H1 (cell line): ENCODE measurements at regions not wholly inside any gene's neighbourhood (a gene's known extent, or its start where the extent isn't known, plus 50 kb on each side); places are given as distances from the start of the nearest gene placed in this dataset.

Source experiments
- CTCF ChIA-PET: fragments of 300-600 bp; sonication (Branson Sonifier 250); formaldehyde crosslinking; loops from one replicate; lab custom pipeline; 2021; ENCODE audit not compliant: partially characterized antibody; lab: Charles Lee
- POLR2A ChIA-PET: fragments of 300-600 bp; sonication (Branson Sonifier 250); formaldehyde crosslinking; loops from one replicate; lab custom pipeline; 2021; ENCODE audit warnings: inconsistent platforms; ENCODE audit not compliant: partially characterized antibody; lab: Charles Lee
- DNase-seq, 2 experiments: peaks; one replicate each; pipeline versions ENCODE4 v3.0.0 to v3.0.0-alpha.2; 2010 to 2022; ENCODE audit warnings: low spot score in 2 of 2, low read depth in 1 of 2, mixed read lengths in 1 of 2
- FAIRE-seq: peaks from 2 replicates; lab custom pipeline; 2011; peaks lifted over from hg19 to GRCh38; lab: Jason Lieb, UNC
- H2AFZ ChIP-seq: 2 replicates; pipeline ENCODE4 v1.8.1; 2012; ENCODE audit warnings: low read length, inconsistent platforms
- H2AK5ac ChIP-seq: 2 replicates; pipeline ENCODE4 v1.6.1; 2013; ENCODE audit warnings: low read depth, low read length
- H2BK120ac ChIP-seq: replicated peaks from 2 replicates; pipeline ENCODE3; 2013; ENCODE audit warnings: low read depth, low read length, inconsistent platforms
- H2BK12ac ChIP-seq: 2 replicates; pipeline ENCODE4 v1.6.1; 2013; ENCODE audit warnings: low read depth, low read length
- H2BK15ac ChIP-seq: 2 replicates; pipeline ENCODE4 v1.6.1; 2013; ENCODE audit warnings: low read length
- H2BK20ac ChIP-seq: 2 replicates; pipeline ENCODE4 v1.6.1; 2013; ENCODE audit warnings: low read length
- H2BK5ac ChIP-seq: 2 replicates; pipeline ENCODE4 v1.6.1; 2013; ENCODE audit warnings: low read depth, low read length
- H3K14ac ChIP-seq: 2 replicates; pipeline ENCODE4 v1.6.1; 2013; ENCODE audit warnings: inconsistent platforms; ENCODE audit not compliant: insufficient read length
- H3K18ac ChIP-seq: 2 replicates; pipeline ENCODE4 v1.6.1; 2013; ENCODE audit warnings: low read length; ENCODE audit errors: extremely low read depth
- H3K23ac ChIP-seq: 2 replicates; pipeline ENCODE4 v1.6.1; 2013; ENCODE audit warnings: inconsistent platforms; ENCODE audit not compliant: insufficient read length
- H3K23me2 ChIP-seq: 2 replicates; pipeline ENCODE4 v1.6.1; 2013; ENCODE audit warnings: low read depth, low read length
- H3K27ac ChIP-seq: 2 replicates; pipeline ENCODE4 v1.6.1; 2011; ENCODE audit warnings: low read depth, low read length, inconsistent platforms
- H3K27me3 ChIP-seq, 4 experiments: replicated peaks in 1 of 4; 1 replicate in 1 of 4; 2 replicates in 3 of 4; pipeline versions ENCODE4 v1.6.1 to v1.8.1; 2011 to 2013; ENCODE audit warnings: low read length in 3 of 4, mild to moderate bottlenecking in 3 of 4, inconsistent platforms in 2 of 4, mixed read lengths in 2 of 4, moderate library complexity in 1 of 4; ENCODE audit not compliant: control insufficient read depth in 3 of 4, insufficient read depth in 3 of 4; ENCODE audit errors: extremely low read depth in 1 of 4
- H3K36me3 ChIP-seq, 4 experiments: 2 replicates each; pipeline versions ENCODE4 v1.6.1 to v1.8.1; 2011 to 2013; ENCODE audit warnings: mild to moderate bottlenecking in 4 of 4, low read length in 3 of 4, moderate library complexity in 2 of 4, control low read depth in 1 of 4, inconsistent platforms in 1 of 4; ENCODE audit not compliant: insufficient read depth in 4 of 4, control insufficient read depth in 2 of 4
- H3K4ac ChIP-seq: replicated peaks from 2 replicates; pipeline ENCODE3; 2013; ENCODE audit warnings: low read length, low read depth, mixed read lengths, inconsistent platforms; ENCODE audit not compliant: insufficient read length
- H3K4me1 ChIP-seq, 4 experiments: replicated peaks in 1 of 4; 1 replicate in 1 of 4; 2 replicates in 3 of 4; pipeline versions ENCODE4 v1.6.1 to v1.8.1; 2011 to 2013; ENCODE audit warnings: low read length in 3 of 4, inconsistent platforms in 2 of 4, mixed read lengths in 1 of 4; ENCODE audit not compliant: insufficient read depth in 4 of 4, control insufficient read depth in 3 of 4
- H3K4me2 ChIP-seq, 2 experiments: 2 replicates each; pipeline versions ENCODE4 v1.6.1 to v1.8.1; 2011 to 2013; ENCODE audit warnings: low read depth in 2 of 2, low read length in 2 of 2, control low read depth in 1 of 2, inconsistent platforms in 1 of 2, mild to moderate bottlenecking in 1 of 2; ENCODE audit not compliant: insufficient read depth in 1 of 2
- H3K4me3 ChIP-seq, 4 experiments: fragments of 200-600, 300-600 bp in 1 of 4; sonication (generic), shearing (Covaris generic), sonication (Bioruptor Twin) in 1 of 4; 2 replicates each; pipeline versions ENCODE4 v1.5.1 to v1.8.1; 2011 to 2016; ENCODE audit warnings: low read length in 4 of 4, low read depth in 3 of 4, control low read depth in 2 of 4, inconsistent platforms in 2 of 4, mild to moderate bottlenecking in 2 of 4, mixed read lengths in 1 of 4, moderate library complexity in 1 of 4; ENCODE audit not compliant: insufficient read depth in 2 of 4; ENCODE audit errors: extremely low read depth in 1 of 4
- H3K56ac ChIP-seq: replicated peaks from 2 replicates; pipeline ENCODE3; 2013; ENCODE audit warnings: low read depth, mild to moderate bottlenecking, mixed read lengths, low read length, inconsistent platforms; ENCODE audit not compliant: insufficient read length
- H3K79me1 ChIP-seq: 2 replicates; pipeline ENCODE4 v1.6.1; 2013; ENCODE audit warnings: low read depth, low read length, control low read depth
- H3K79me2 ChIP-seq, 2 experiments: 2 replicates each; pipeline versions ENCODE4 v1.6.1 to v1.8.1; 2012 to 2013; ENCODE audit warnings: low read length in 2 of 2, mild to moderate bottlenecking in 2 of 2, inconsistent platforms in 1 of 2; ENCODE audit not compliant: insufficient read depth in 2 of 2, control insufficient read depth in 1 of 2
- H3K9ac ChIP-seq, 4 experiments: replicated peaks in 1 of 4; 1 replicate in 1 of 4; 2 replicates in 3 of 4; pipeline versions ENCODE4 v1.6.1 to v1.8.1; 2011 to 2013; ENCODE audit warnings: low read depth in 3 of 4, low read length in 3 of 4, control low read depth in 2 of 4, mild to moderate bottlenecking in 2 of 4, moderate library complexity in 2 of 4, inconsistent platforms in 1 of 4; ENCODE audit errors: extremely low read depth in 1 of 4
- H3K9me3 ChIP-seq, 2 experiments: 2 replicates each; pipeline versions ENCODE4 v1.6.1 to v1.8.1; 2012 to 2013; ENCODE audit warnings: mild to moderate bottlenecking in 2 of 2, moderate library complexity in 2 of 2, control low read depth in 1 of 2, inconsistent platforms in 1 of 2, low read depth in 1 of 2, low read length in 1 of 2, mixed read lengths in 1 of 2; ENCODE audit not compliant: insufficient read depth in 2 of 2
- H4K20me1 ChIP-seq, 2 experiments: replicated peaks in 1 of 2; 2 replicates each; pipeline versions ENCODE3 to v1.8.1; 2011 to 2013; ENCODE audit warnings: inconsistent platforms in 2 of 2, low read length in 2 of 2, mild to moderate bottlenecking in 1 of 2; ENCODE audit not compliant: insufficient read depth in 2 of 2, control insufficient read depth in 1 of 2
- H4K5ac ChIP-seq: 2 replicates; pipeline ENCODE4 v1.6.1; 2013; ENCODE audit warnings: low read length, low read depth, mixed read lengths, inconsistent platforms; ENCODE audit not compliant: insufficient read length
- H4K8ac ChIP-seq: 2 replicates; pipeline ENCODE4 v1.8.0; 2013; ENCODE audit warnings: mild to moderate bottlenecking, moderate library complexity, low read length, inconsistent platforms; ENCODE audit not compliant: insufficient read depth; ENCODE audit errors: extremely low read depth
- H4K91ac ChIP-seq: replicated peaks from 2 replicates; pipeline ENCODE3; 2013; ENCODE audit warnings: low read length, mixed read lengths, inconsistent platforms; ENCODE audit not compliant: insufficient read length
- ASH2L ChIP-seq: fragments of 200-600, 300-600 bp; sonication (generic); IDR thresholded peaks from one replicate; pipeline ENCODE4 v1.7.1; 2017; ENCODE audit warnings: low read length
- EP300 ChIP-seq, 2 experiments: IDR thresholded peaks; 1 replicate in 1 of 2; 2 replicates in 1 of 2; pipeline ENCODE4 v1.6.1; 2011 to 2012; ENCODE audit warnings: low read depth in 2 of 2, low read length in 2 of 2, mild to moderate bottlenecking in 2 of 2, borderline replicate concordance in 1 of 2, inconsistent platforms in 1 of 2, moderate library complexity in 1 of 2
- KDM4A ChIP-seq: IDR thresholded peaks from one replicate; pipeline ENCODE4 v1.7.1; 2012; ENCODE audit warnings: low read depth, mild to moderate bottlenecking, moderate library complexity, low read length, inconsistent platforms; ENCODE audit not compliant: severe bottlenecking
- TCF12 ChIP-seq: IDR thresholded peaks from 2 replicates; pipeline ENCODE4 v1.6.1; 2011; ENCODE audit warnings: low read depth, mild to moderate bottlenecking, low read length
- WGBS, 2 experiments: shearing (Covaris generic) in 1 of 2; methylation state at CpG; one replicate each; pipeline versions ENCODE4 v1.1.6 to v1.1.7; 2013 to 2015; ENCODE audit warnings: low lambda C conversion rate in 2 of 2, mixed read lengths in 2 of 2, inconsistent platforms in 1 of 2, low coverage in 1 of 2, missing lambda C conversion rate in 1 of 2; ENCODE audit not compliant: insufficient replicate concordance in 2 of 2, insufficient coverage in 1 of 2, insufficient read length in 1 of 2; ENCODE audit errors: extremely low coverage in 1 of 2, missing lambda C conversion rate in 1 of 2; 5-methylcytosine and 5-hydroxymethylcytosine counted together

DNA sequence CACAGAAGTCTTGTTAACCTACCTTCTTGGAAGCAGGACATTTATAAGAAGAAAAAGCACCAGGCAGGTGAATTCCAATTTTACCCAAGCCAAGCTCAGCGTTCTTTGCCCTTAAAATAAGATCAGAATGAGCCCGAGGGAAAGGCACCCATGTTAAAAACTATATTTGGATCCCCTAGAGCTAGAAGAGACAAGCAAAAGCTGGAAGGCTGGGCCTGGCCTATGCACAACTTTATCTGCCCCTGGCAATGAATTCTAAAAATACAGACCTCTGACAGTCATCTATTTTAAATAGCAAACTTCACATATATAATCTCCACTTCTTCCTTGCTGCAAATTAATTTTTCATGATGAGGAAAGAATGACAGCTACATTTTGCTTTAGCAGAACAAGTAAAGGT, 180.9 kb downstream of the FGFR2 start:
- Histone ChIP-seq H2BK120ac (no peak overlapping the region), H2BK12ac (no peak overlapping the region), H4K8ac (no peak overlapping the region), H3K4ac (no peak overlapping the region), H3K18ac (no peak overlapping the region), H2BK15ac (no peak overlapping the region), H3K56ac (no peak overlapping the region), H3K79me2 (no peaks in the 10 kb centered on the region), H4K91ac (no peak overlapping the region), H3K79me1 (no peaks in the 10 kb centered on the region), H3K9me3 (0 out of 4 replicates have a peak, but pooled peaks cover 0 to 4% of the 10 kb centered on the region in 2 experiments), H2AFZ (no peak overlapping the region), H2AK5ac (no peak overlapping the region), H3K23me2 (no peaks in the 10 kb centered on the region), H2BK5ac (no peak overlapping the region), H3K4me3 (no peak overlapping the region), H3K23ac (no peak overlapping the region), H3K36me3 (no peaks in the 10 kb centered on the region), H3K14ac (no peak overlapping the region), H3K27me3 (no peaks in the 10 kb centered on the region), H2BK20ac (no peak overlapping the region), H3K4me1 (no peaks in the 10 kb centered on the region), H4K5ac (no peak overlapping the region), H3K27ac (no peak overlapping the region), H3K4me2 (no peak overlapping the region), H4K20me1 (no peaks in the 10 kb centered on the region), H3K9ac (no peak overlapping the region)
- CTCF ChIA-PET: interaction anchor here (1.0 to 2.0 kb wide), 3 partner anchors 10 to 180 kb away, joined by 3 to 5 read pairs (median 4); no protein-coding TSS in a partner anchor
- DNase-seq (no peak), FAIRE-seq (no peak)
- TF ChIP-seq TCF12 (no peak), ASH2L (no peak), EP300 (IDR thresholded peaks at IDR 0.05; ENCODE audit: borderline replicate concordance in 1 of 2, low read depth in 2 of 2, low read length in 2 of 2) (no peak), KDM4A (no peak)
- WGBS, 2 experiments: 91% methylated on average over 2 of the region's 2 CpGs; no CpG with 5 or more reads in 1 of the 2 experiments
- POLR2A ChIA-PET: no interaction called here
